ENCODE measurements at regions not wholly inside any gene's neighbourhood (a gene's known extent, or its start where the extent isn't known, plus 50 kb on each side); places are given as distances from the start of the nearest gene placed in this dataset.

GRCh38 chr7:94130716-94131115 lies 126.6 kb upstream of the BET1 start:
- Histone ChIP-seq H3K4me3 (no peak overlapping the region), H3K4me1 (no peaks in the 10 kb centered on the region), H3K9me3 (no peaks in the 10 kb centered on the region), H3K27ac (no peak overlapping the region), H3K36me3 (no peaks in the 10 kb centered on the region), H3K27me3 (no peaks in the 10 kb centered on the region)
- TF ChIP-seq, protein P1, sequence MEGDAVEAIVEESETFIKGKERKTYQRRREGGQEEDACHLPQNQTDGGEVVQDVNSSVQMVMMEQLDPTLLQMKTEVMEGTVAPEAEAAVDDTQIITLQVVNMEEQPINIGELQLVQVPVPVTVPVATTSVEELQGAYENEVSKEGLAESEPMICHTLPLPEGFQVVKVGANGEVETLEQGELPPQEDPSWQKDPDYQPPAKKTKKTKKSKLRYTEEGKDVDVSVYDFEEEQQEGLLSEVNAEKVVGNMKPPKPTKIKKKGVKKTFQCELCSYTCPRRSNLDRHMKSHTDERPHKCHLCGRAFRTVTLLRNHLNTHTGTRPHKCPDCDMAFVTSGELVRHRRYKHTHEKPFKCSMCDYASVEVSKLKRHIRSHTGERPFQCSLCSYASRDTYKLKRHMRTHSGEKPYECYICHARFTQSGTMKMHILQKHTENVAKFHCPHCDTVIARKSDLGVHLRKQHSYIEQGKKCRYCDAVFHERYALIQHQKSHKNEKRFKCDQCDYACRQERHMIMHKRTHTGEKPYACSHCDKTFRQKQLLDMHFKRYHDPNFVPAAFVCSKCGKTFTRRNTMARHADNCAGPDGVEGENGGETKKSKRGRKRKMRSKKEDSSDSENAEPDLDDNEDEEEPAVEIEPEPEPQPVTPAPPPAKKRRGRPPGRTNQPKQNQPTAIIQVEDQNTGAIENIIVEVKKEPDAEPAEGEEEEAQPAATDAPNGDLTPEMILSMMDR (IDR thresholded peaks at IDR 0.05) = no peak
- no peak for TF ChIP-seq POLR2AphosphoS5 (IDR thresholded peaks at IDR 0.05)
- TF ChIP-seq POLR2A (IDR thresholded peaks at IDR 0.05) = no peak
- DNase-seq (ENCODE audit: low spot score in 2 of 2) = no peak
- intact Hi-C loops (cut with DNase I; ENCODE audit: low total_unique reads) = no loop called here

- H3K36me3 ChIP-seq = no peaks in the 10 kb centered on the region
- H3K27me3 ChIP-seq = no peaks in the 10 kb centered on the region
- H3K9me3 ChIP-seq = no peaks in the 10 kb centered on the region
- H3K4me1 ChIP-seq = no peaks in the 10 kb centered on the region
- DNase-seq (ENCODE audit: low spot score in 2 of 2) = no peak
- TF ChIP-seq, protein P1 (IDR thresholded peaks at IDR 0.05) = no peak
- TF ChIP-seq POLR2A (IDR thresholded peaks at IDR 0.05) (no peak), POLR2AphosphoS5 (IDR thresholded peaks at IDR 0.05) (no peak)
- no peak overlapping the region for H3K4me3 ChIP-seq
- intact Hi-C loops (cut with DNase I; ENCODE audit: low total_unique reads) = no loop called here
- no peak overlapping the region for H3K27ac ChIP-seq
These were observed 129.3 kb upstream of the BET1 start for GRCh38 chr7:94133460-94133859.

- no peaks in the 10 kb centered on the region for H3K9me3 ChIP-seq
- no peak overlapping the region for H3K4me3 ChIP-seq
- H3K27me3 ChIP-seq = no peaks in the 10 kb centered on the region
- no peaks in the 10 kb centered on the region for H3K36me3 ChIP-seq
- H3K27ac ChIP-seq = no peak overlapping the region
- no peaks in the 10 kb centered on the region for H3K4me1 ChIP-seq
- TF ChIP-seq POLR2A (IDR thresholded peaks at IDR 0.05) (no peak), POLR2AphosphoS5 (IDR thresholded peaks at IDR 0.05) (no peak)
- TF ChIP-seq, protein P1 (IDR thresholded peaks at IDR 0.05) = no peak
- no peak for DNase-seq (ENCODE audit: low spot score in 2 of 2)
- intact Hi-C loops (cut with DNase I; ENCODE audit: low total_unique reads) = no loop called here
These were observed 131.0 kb upstream of the BET1 start for GRCh38 chr7:94135180-94135579.

DNA sequence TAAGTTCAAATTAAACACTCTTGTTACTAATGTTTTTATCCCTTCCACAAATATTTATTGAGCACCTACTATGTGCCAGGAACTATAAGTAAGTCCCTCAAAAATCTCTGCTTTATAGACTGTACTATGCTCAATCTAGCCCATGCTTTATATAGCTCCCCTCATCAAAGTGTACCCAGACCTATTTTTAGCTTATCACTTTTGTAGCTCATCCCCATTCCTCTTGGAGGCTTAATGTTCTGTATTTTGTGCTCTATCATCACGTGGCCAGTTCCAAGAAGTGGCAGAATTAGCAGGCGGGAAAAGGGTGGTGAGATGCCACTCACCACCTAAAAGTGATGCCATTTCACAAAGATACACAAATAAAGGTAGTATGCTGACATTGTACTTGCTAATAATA lies 138.1 kb upstream of the BET1 start:
- Histone ChIP-seq H3K4me3 (no peak overlapping the region), H3K27me3 (no peaks in the 10 kb centered on the region), H3K4me1 (no peaks in the 10 kb centered on the region), H3K27ac (no peak overlapping the region), H3K36me3 (no peaks in the 10 kb centered on the region), H3K9me3 (no peaks in the 10 kb centered on the region)
- TF ChIP-seq POLR2A (IDR thresholded peaks at IDR 0.05) (no peak), POLR2AphosphoS5 (IDR thresholded peaks at IDR 0.05) (no peak)
- TF ChIP-seq, protein P1 (IDR thresholded peaks at IDR 0.05) = no peak
- no peak for DNase-seq (ENCODE audit: low spot score in 2 of 2)
- intact Hi-C loops (cut with DNase I; ENCODE audit: low total_unique reads) = no loop called here

DNA sequence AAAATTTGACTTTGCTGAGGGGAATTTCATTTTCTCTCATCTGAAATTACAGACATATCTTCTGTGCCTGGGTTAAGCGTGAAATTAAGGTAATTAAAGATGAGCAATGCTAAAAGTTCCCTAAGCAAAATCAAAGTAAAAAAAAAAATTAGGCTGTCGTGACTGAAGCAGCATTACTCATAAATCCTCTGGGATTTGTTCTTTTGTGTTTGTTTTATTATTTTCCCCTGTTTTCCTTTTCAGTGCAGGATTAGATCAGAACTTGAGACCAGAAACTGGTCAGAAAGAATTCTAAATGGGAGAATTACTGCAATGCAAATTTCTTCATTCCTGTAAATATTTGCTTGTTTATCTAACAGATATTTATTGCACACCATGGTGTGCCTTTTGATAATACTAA lies 141.4 kb upstream of the BET1 start:
- intact Hi-C loops (cut with DNase I; ENCODE audit: low total_unique reads) = no loop called here
- no peaks in the 10 kb centered on the region for H3K36me3 ChIP-seq

More for the DNA sequence above, 141.4 kb upstream of the BET1 start:
- Histone ChIP-seq H3K4me3 (no peak overlapping the region), H3K9me3 (no peaks in the 10 kb centered on the region), H3K4me1 (no peaks in the 10 kb centered on the region), H3K27me3 (no peaks in the 10 kb centered on the region), H3K27ac (no peak overlapping the region)
- no peak for DNase-seq (ENCODE audit: low spot score in 2 of 2)
- TF ChIP-seq, protein P1 (IDR thresholded peaks at IDR 0.05) = no peak
- TF ChIP-seq POLR2A (IDR thresholded peaks at IDR 0.05) = no peak
- no peak for TF ChIP-seq POLR2AphosphoS5 (IDR thresholded peaks at IDR 0.05)

Measured in breast epithelium (tissue), 4 donors.